ENCODE measurements at regions not wholly inside any gene's neighbourhood (a gene's known extent, or its start where the extent isn't known, plus 50 kb on each side); places are given as distances from the start of the nearest gene placed in this dataset.

GRCh38 chr12:4210183-4210582 is 63.4 kb upstream of the CCND2 start:
- TF ChIP-seq CTCF (IDR thresholded peaks at IDR 0.05), result no peak
- Histone ChIP-seq H3K4me1 (no peaks in the 10 kb centered on the region), H3K9me3 (no peaks in the 10 kb centered on the region), H3K27me3 (no peaks in the 10 kb centered on the region), H3K36me3 (no peaks in the 10 kb centered on the region), H3K27ac (no peak overlapping the region), H3K4me3 (no peak overlapping the region)
- FAIRE-seq (no peak), DNase-seq (no peak), ATAC-seq (no peak)
- intact Hi-C loops (cut with DNase I), result no loop called here
- 71 to 78% methylated on average over 4 of the region's 4 CpGs for WGBS, 2 donors

- DNase-seq, result no peak
- no peaks in the 10 kb centered on the region for H3K9me3 ChIP-seq
- no peak overlapping the region for H3K27ac ChIP-seq
- FAIRE-seq, result no peak
- intact Hi-C loops (cut with DNase I), result no loop called here
- no peak for ATAC-seq
- H3K4me1 ChIP-seq, result no peaks in the 10 kb centered on the region
- 79 to 89% methylated on average over 9 of the region's 9 CpGs for WGBS, 2 donors
- no peak overlapping the region for H3K4me3 ChIP-seq
- no peaks in the 10 kb centered on the region for H3K27me3 ChIP-seq
- TF ChIP-seq CTCF (IDR thresholded peaks at IDR 0.05), result no peak
- no peaks in the 10 kb centered on the region for H3K36me3 ChIP-seq
These were observed 67.1 kb upstream of the CCND2 start for GRCh38 chr12:4206470-4206869.

- 75 to 88% methylated on average over 3 of the region's 3 CpGs for WGBS, 2 donors
- intact Hi-C loops (cut with DNase I), result no loop called here
- H3K4me3 ChIP-seq, result no peak overlapping the region
- H3K9me3 ChIP-seq, result no peaks in the 10 kb centered on the region
- H3K27ac ChIP-seq, result no peak overlapping the region
- no peak for TF ChIP-seq CTCF (IDR thresholded peaks at IDR 0.05)
- FAIRE-seq (no peak), DNase-seq (no peak), ATAC-seq (no peak)
- no peaks in the 10 kb centered on the region for H3K27me3 ChIP-seq
- no peaks in the 10 kb centered on the region for H3K4me1 ChIP-seq
- H3K36me3 ChIP-seq, result no peaks in the 10 kb centered on the region
These were observed 69.7 kb upstream of the CCND2 start for GRCh38 chr12:4203772-4204376.

- 76 to 77% methylated on average over 5 of the region's 5 CpGs for WGBS, 2 donors
- no peak for DNase-seq
- no peak for FAIRE-seq
- Histone ChIP-seq H3K27me3 (no peaks in the 10 kb centered on the region), H3K4me1 (no peaks in the 10 kb centered on the region), H3K27ac (no peak overlapping the region), H3K9me3 (no peaks in the 10 kb centered on the region), H3K4me3 (no peak overlapping the region), H3K36me3 (no peaks in the 10 kb centered on the region)
- no peak for ATAC-seq
- no peak for TF ChIP-seq CTCF (IDR thresholded peaks at IDR 0.05)
- intact Hi-C loops (cut with DNase I), result no loop called here
These were observed 70.6 kb upstream of the CCND2 start for GRCh38 chr12:4202918-4203317.

- no peak for ATAC-seq
- no peak for TF ChIP-seq CTCF (IDR thresholded peaks at IDR 0.05)
- Histone ChIP-seq H3K36me3 (no peaks in the 10 kb centered on the region), H3K4me3 (no peak overlapping the region), H3K9me3 (no peaks in the 10 kb centered on the region), H3K27ac (no peak overlapping the region), H3K27me3 (no peaks in the 10 kb centered on the region), H3K4me1 (no peaks in the 10 kb centered on the region)
- no peak for DNase-seq
- intact Hi-C loops (cut with DNase I), result no loop called here
- no peak for FAIRE-seq
- WGBS, 2 donors, result 74 to 75% methylated on average over 7 of the region's 7 CpGs
These were observed 71.1 kb upstream of the CCND2 start for GRCh38 chr12:4202487-4202886.

Measured in pancreas (tissue), 10 donors.